HG02884 (cell line): ENCODE measurements at regions not wholly inside any gene's neighbourhood (a gene's known extent, or its start where the extent isn't known, plus 50 kb on each side); places are given as distances from the start of the nearest gene placed in this dataset.

Experiments
- ATAC-seq: cut with Tn5 transposase; IDR thresholded peaks from one replicate; pipeline ENCODE4 v1.9.1; 2021; ENCODE audit warnings: mild to moderate bottlenecking, moderate library complexity; ENCODE audit not compliant: unreplicated experiment

DNA sequence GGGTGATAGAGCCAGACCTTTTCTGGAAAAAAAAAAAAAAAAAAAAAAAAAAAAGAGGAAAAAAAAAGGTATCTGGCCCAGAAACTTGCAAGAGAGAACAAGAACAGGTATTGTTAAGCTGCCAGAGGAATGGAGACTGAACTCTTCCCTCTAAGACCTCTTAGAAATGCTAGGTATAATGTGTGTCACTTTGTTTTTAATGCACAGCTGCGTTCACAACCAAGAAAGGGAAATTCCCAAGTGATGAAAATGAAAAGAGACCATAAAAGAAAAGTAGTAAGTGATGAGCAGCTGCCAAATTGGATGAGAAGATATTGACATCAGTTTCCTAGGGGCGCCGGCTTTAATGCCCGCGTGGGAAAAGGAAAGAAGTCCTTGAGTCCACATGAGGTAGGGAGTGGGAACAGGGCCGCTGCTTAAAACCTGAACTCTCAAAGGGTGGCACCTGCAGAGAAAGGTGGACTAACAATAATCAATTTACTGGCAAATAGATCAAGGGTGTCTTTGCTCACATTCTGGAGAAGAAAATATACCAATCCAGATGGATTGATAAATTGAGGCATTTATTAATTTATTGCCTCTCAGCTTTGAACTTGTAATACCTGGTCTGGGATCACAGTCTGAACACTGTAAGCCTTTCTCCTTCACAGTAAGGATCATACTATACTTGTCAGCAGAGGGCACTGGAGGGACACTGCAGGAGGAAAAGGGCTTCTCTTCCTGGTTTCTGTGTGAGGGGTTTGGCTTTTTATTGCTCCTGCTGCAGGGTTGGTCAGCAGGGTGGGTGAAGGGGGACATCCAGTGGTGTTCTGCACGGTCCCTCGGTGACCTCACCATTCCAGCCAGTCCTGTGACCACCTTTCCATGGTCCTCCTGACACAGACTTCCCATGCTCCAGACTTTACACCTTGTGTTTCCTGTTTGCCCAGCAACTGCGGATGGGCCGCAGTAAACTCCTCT is 131.6 kb downstream of the AQP9 start:
- no peak for ATAC-seq

DNA sequence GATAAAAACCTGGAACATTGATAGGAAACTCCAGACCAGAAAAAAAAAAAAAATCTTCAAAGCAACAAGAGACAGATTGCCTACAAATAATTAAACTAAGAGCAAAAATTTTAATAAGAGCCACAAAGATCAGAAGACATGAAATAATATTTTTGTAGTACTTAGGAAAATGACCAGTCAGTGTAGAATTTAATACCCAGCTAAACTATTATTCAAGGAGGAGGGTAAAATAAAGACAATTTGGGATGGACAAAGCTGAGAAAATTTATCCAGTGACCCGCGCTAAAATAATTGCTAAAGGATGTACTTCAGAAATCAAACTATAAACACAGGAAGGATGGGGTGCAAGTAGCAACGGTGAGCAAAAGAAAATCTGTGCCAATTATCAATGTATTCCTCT is 133.2 kb downstream of the AQP9 start:
- no peak for ATAC-seq

DNA sequence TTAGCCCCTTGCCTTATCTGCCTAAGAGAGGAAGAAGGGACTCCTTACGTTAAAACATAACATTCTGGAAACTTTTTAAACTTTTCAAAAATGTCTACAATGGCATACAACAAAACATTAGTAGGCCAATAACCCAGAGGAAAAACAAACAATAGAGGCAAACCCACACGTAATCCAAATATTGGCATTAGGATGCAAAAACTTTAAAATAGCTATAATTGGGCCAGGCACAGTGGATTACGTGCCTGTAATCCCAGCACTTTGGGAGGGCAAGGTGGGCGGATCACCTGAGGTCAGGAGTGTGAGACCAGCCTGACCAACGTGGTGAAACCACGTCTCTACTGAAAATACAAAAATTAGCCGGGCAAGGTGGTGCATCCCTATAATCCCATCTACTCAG is 134.9 kb downstream of the AQP9 start:
- no peak for ATAC-seq

DNA sequence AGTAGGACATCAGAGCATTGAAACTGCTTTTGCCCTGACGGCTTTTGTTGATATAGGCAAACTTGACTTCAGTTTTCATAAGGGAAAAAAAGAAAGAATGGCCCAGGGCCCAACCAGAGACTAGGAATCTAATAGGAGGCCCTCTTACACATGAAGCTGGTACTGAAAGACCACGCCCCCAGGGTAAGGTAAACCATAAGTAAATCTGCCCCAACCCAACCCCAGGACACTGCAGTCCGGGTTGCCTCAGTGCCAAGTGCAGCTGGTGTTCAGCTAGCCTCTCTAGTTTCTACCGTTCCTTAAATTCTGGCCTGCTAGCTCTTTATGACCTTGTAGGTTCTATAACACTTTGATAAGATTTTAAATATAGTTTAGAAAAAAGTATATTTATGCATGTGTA is 136.7 kb downstream of the AQP9 start:
- ATAC-seq = no peak

DNA sequence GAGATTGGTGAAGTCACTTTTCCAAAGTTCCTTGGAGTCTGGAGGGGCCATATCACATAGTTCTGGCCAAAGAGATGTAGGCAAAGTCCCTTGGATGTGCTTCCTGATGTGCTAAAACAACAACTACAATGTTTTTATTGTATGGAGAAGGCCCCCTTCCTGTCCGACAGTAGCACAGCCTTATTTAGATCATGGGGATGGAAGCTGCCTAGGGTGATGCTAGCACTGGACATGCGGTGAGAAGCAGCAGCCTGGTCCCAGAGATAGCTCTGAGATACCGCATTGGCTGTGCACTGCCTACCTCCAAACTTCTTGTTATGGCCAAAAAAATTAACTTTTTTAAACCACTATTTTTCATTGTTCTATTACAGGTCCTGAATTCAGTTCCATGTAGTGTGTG is 137.6 kb downstream of the AQP9 start:
- no peak for ATAC-seq

DNA sequence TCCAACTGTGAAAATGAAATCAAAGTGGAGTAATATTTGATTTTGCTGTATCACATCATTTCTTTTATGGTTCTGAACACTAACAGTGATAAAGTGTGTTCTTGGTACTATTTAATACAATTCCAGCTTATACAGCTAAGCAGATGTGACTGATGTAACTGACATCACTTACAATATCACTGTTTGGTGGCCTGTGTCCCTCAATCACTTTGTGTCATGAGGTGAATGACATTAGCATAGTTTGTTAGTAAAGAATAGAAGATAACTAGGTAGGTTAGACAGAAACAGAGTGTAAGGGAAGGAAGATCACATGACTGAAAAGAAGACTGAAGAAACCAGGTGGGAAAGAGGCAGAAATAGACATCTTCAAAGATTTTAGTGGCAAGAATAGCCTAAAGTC is 138.7 kb downstream of the AQP9 start:
- no peak for ATAC-seq

DNA sequence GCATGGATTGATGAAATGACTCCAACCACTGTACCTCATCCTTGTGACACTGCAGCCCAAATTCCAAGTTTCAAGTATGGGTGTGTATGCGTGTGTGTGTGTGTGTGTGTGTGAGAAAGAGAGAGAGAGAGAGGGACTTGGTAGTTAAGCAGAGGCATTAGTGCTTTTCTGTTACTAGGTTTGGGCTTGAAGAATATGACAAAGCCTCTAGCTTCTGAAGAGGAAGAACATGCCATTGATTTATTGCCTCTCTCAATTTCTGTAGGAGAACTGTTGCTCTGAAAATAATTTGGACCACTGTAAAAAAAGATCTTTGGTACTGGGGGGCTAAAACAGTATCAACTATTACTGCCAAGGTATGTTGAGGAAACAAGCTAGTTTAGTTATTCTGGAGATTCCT is 139.2 kb downstream of the AQP9 start:
- ATAC-seq = no peak

DNA sequence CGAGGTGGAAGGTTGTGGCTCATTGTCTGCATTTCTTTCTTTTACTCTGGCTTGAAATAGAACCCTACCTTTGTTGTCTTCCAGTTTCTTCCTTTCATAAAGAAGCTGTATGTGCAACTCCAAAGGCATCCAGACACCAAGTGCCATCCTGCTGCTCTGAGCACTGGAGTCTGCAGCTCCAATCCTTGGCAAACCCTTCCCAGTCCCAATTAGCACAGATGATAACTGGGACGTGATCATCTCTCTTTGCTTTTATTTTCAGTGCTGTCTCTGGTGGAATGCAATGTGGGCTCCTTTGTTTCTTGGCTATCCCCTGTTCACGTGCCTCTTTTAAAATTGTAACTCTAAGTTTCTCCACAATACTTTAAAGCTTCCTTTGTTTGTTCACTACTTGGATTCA is 140.9 kb downstream of the AQP9 start:
- ATAC-seq = no peak

DNA sequence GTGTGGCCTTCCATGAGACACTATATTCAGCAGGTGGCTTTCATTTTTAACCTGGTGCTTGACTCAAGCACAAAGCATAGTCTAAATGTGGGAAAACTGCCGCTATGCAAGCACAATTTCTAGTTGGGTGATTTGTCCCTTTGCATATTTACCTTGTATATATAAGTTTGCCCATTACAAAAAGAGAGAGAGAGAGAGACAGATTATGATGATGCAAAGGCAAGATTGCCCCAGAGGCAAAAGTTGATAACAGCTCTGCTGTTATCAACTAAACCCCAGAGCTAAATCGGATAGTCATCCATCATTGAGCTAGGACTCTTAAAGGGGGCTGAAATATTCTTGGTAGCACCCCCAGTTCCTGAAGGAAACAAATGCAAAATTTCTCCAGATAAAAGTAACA is 141.5 kb downstream of the AQP9 start:
- no peak for ATAC-seq

DNA sequence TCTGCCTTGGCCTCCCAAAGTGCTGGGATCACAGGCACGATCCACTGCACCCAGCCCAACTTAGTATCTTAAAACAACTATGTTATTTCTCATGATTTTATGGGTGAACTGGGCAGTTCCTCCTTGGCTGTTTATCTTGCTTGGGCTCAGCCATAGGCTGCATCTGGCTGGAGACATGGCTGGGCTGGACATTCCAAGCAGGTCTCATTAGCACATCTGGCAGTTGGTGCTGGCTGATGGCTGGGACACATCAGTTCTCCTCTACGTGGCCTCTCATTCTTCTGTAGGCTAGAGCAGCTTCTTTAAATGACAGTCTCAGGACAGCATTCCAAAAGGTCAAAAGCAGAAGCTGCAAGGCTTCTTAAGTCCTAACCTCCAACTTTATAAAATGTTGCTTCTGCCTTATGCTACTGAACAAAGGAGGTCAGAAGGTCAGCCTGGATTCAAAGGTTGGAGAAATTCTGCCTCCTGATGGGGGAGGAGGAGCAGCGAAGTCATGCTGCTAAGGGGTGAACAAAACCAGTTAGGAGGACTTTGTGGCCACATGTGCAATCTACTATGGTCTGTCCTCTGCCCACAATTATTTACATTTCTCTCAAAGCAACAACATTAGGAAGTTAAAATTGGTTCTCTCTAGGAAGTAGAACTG is 144.0 kb downstream of the AQP9 start:
- no peak for ATAC-seq

DNA sequence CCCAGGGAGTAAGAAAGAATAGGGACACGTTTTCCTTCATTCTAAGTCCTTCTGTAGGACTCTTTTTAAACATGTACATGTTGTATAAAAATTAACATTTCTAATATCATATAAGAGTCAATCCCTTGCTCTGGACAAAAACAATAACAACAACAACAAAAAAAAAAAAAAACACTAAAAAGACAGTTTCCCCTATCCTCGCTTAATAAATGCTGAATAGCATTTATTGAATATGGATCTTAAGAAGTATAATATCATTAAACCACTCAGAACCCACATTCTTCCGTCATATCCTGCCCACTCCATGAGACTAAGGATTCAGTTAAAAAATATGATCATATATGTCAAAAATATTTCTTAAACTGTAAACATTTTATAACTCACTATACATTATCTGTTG is 145.1 kb downstream of the AQP9 start:
- ATAC-seq = no peak

DNA sequence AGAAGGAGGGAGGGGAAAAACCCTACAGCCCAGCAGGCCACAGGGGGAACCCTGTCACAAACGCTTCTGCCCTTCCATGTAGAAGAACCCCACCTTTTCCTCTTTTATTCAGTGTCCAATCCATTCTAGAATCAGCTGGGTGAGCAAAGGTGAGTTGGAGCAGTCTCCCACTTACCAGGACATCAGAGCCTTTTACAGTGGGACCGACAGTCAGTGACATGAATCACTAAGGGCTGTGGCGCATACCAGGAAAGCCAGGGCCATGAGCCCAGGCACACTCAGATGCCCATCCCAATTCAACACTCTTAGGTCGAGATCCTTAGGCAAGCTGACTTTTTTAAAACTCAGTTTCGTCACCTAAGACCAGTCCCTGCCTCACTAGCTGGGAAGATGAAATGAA is 146.1 kb downstream of the AQP9 start:
- ATAC-seq = no peak

DNA sequence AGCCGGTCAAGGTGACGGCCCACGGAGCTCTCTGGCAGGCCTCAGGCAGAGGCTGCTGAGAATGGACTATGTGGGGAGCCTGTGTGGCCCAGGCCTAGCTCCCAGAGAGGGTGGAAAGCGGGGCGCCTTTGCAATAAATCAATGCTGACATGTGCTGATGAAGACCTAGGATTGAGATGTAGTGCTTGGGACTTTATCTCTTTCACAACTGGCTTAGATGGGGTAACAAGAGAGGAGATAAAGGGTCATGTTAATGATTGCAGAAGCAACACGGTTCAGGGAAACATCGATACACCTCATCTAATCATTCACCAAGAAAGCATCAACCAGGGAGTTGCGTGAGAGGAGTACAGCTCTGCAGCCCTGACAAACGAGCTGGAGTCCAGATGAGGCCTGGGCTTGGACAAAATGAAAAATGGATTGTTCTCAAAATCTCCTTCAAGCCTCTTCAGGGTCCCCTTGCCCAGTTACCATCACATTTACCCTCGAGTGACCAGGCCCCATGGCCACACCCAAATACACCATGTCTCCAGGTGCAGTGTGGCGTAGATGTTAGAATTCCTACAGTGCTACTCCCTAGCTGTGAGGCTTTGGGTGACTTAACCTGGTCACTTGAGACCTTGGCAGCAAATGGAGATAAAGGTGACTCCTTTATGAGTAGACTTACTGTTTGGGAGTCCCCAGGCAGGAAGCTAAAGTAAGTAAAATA is 146.4 kb upstream of the LIPC start:
- no peak for ATAC-seq

DNA sequence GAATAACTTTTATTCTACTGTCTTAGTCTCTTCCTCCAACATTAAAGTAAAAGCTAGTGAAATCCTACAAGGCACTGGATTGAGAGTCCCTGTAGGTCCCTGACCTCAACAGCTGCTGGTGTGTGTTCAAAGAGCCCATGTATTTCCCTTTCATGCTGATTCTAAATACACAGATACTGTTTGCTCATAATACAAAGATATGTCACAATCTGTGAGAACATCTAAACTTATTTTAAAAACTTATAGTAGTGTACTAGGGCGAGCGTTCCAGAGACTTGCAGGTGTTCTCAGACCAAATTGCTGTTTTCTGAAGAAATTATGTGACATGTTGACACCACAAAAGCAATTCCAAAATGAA is 145.9 kb upstream of the LIPC start:
- no peak for ATAC-seq

DNA sequence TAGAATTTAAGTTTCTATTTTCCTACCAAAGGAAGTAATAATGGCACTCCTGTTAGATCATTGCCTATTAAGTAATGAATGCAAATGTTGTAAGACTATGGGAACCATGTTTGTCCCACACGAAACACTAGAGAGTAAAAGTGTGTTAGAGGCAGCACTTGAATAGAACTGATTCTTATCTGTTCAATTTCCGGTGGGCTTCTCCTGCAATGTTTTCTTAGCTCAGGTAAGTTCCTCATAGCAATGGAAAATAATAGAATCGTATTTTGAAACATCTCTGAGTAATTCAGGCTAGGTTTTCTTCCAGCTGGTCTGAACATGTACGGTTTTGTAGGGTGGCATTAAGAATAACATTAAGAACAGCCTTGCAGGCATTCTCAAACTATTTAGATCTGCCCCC is 145.3 kb upstream of the LIPC start:
- ATAC-seq = no peak

DNA sequence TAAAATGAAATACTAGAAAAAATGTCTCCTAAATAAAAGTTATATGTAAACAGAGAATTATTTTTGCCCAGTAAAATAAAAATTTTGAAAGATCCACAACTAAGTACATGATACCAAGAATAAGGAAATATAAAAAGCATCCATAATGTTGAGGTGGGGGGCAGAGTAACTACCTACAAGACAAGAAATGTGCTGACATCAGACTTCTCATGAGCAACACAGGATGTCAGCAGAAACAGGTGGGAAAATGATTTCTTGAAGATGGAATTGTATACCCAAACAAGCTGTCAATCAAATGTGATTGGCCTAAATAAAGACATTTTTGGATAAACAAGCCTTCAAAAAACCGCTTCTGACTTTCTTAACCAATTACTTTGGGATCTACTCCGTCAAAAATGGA is 143.9 kb upstream of the LIPC start:
- no peak for ATAC-seq

DNA sequence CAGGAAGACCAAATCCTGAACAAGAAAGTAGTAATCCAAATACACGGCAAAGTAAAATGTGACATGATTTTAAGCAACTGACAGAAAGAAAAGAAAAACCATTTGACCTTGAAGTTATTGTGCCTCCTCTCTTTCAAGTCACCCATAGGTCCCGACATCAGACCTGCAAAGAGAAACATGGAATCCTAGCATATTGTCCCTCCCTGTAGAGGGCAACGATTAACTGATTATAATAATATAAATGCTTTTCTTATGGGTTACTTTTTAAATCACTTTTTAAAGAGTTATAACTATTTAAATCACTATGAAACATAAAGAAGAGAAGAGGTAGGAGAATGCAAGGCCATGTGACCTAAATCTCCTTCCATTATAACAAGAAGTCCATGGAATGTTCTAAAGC is 143.2 kb upstream of the LIPC start:
- ATAC-seq = no peak

DNA sequence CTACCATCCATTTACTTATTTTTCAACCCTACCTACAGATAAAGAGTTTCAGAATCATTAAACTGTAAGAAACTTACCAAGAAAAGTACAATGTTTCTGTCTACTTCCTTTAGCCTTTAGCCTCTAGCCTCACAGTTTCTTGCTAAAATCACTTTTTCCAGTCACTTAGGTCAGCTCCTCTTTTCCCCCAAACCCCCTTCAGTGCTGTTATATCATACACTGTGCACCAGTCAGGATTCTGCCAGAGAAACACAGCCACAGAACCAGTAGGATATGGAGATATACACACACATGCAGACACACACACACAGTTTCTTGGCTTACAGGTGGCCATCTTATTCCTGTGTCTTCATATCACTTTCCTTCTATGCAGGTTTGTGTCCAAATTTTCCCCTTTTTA is 139.9 kb upstream of the LIPC start:
- no peak for ATAC-seq

DNA sequence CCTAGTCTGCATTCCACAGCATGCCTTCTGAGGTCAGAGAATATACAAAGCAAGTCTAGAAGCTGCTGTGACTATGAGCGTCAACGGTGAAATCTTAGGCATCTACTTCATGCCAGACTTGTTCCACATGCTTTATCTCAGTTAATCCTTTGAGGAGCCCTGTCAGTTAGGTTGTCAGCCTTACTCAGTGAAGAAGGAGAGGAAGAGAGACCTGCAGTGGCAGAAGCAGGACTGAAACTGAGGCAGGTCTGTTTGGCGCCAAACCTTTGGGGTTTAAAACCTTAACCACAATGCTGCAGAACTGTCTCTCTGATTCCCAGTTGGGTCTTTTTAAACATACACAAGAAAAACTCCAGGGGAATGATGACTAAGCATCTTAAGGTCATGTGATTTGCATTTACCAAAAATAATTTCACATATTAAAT is 139.0 kb upstream of the LIPC start:
- ATAC-seq = no peak

DNA sequence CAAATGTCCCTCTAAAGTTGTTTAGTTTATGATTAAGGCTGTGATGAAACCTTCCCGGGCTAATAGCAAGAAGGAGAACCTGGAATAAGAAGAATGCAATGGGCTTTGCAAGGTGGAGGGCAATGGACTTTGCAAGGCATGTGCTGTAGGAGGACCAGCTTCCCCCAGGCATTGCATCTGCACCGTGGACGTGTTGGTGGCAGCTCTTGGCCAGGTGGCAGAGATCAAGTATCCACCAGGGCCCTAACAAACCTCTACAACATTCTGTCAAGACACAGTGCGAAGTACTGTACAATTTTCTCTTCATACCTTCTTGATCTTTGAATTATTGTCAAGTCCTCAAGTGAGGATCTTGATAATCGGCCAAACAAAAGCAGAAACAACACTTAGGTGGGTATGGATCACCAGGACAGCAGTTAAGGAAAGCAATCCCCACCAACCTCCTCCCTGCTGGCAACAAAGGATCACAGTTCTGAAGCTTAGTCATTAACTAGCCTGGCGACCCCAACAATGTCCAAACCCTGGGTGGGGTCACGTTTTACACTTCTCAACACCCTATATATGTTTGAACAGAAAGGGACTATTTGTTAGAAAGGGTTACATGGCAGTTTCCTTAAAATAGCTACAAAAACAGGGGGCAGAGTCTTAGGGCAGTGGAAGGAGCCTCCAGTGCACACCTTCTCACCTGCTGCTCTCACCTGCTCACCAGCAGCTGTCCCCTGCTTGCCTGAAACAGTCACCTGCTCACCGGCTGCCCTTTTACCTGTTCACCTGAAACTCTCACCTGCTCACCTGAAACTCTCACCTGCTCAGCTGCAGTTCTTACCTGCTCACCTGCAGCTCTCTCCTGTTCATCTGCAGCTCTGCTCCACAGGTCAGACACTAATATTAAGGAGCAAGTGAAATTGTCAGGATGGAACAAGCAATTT is 137.9 kb upstream of the LIPC start:
- no peak for ATAC-seq
